Ramos (cell line): ENCODE measurements at regions not wholly inside any gene's neighbourhood (a gene's known extent, or its start where the extent isn't known, plus 50 kb on each side); places are given as distances from the start of the nearest gene placed in this dataset.
"Not testable (repeated sequence)": the region's sequence is repeated elsewhere in the genome, so short reads cannot be mapped to it uniquely, and the experiment has no call there.

Experiments
- in situ Hi-C: fragments of 300-500 bp; cut with MboI; formaldehyde crosslinking; loops from one replicate; pipeline ENCODE4 v1.14.3; 2022; ENCODE audit warnings: low sequenced_read_pairs; ENCODE audit not compliant: unreplicated experiment

GRCh38 chr1:184859381-184860105 lies 104.9 kb upstream of the EDEM3 start:
- in situ Hi-C loops = no loop called here

GRCh38 chr1:184858288-184858687 lies 103.6 kb upstream of the EDEM3 start:
- in situ Hi-C loops = no loop called here

DNA sequence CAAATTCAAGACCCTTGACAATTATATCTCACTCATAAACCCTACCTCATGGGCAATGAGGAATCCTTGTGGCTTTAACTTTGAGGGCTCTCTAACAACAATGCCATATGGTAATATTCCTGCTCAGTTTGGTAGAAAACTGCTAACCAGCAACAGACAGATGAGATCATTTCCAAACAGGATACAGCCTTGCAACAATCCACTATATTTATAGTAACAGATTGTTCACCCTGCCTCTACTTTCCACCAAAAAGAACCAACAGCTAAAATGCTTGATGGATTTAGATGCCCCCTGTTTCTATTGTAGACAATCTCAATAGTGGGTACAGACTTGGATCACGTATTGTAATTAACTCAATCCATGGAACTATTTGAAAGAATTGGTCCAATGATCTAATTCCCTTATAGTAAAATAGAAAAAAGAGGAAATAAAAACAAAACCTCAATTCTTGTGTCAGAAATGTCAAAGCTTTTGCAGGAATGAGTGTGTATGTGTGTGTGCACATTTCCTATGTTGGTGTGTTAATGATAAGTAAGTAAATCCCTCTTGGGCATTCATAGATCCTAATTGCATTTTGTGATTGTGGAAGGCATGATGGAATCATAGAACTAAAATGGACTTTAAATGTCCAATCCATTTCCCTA lies 100.0 kb upstream of the EDEM3 start:
- in situ Hi-C loops = no loop called here

- in situ Hi-C loops = no loop called here
Measured at GRCh38 chr1:184854036-184854435, 99.4 kb upstream of the EDEM3 start.

- in situ Hi-C loops = no loop called here
Measured at GRCh38 chr1:184851822-184852746, 97.4 kb upstream of the EDEM3 start.

GRCh38 chr1:184843732-184844495 lies 89.3 kb upstream of the EDEM3 start:
- in situ Hi-C loops = no loop called here

DNA sequence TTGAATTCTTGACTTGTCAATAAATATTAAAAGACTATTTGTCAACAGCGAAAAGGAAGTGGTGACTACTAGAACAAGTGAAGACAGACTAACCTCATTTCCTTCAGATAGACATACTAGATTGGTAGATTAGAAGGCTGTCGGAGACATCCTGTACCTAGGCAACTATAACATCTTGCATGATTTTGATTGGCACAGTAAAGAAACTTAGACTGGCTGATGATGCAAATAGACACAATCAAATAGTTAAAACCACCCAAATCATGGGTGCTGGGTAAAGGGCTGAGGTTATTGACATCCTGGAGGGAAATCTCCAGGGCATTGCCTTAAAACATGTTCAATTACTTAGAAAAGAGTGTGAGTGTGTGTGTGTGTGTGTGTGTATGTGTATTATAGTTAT lies 85.9 kb upstream of the EDEM3 start:
- in situ Hi-C loops = no loop called here

GRCh38 chr1:184838504-184838951 lies 83.9 kb upstream of the EDEM3 start:
- in situ Hi-C loops = no loop called here

- in situ Hi-C loops = no loop called here
Measured at GRCh38 chr1:184836934-184837895, 82.6 kb upstream of the EDEM3 start.

DNA sequence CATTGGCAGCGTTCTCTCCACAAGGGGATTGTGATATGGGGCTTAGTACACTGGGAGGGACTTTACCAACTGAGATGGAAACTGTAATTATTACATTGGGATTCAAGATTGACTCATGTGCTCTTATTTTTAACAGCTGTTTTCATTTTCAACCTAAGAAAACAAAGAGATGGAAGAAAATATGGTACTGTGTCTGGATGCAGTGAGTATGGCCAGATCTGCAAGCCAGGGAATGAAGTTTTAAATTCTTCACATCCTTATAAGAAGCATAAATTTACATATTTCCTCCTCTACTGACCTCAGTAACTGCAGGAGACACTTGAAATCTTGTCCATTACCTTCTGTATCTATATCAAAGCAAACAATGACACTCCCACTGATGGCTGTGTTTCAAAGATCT lies 81.5 kb upstream of the EDEM3 start:
- in situ Hi-C loops = no loop called here

DNA sequence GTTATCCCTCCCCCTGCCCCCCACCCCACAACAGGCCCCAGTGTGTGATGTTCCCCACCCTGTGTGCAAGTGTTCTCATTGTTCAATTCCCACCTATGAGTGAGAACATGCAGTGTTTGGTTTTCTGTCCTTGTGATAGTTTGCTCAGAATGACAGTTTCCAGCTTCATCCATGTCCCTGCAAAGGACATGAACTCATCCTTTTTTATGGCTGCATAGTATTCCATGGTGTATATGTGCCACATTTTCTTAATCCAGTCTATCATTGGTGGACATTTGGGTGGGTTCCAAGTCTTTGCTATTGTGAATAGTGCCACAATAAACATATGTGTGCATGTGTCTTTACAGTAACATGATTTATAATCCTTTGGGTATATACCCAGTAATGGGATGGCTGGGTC lies 79.3 kb upstream of the EDEM3 start:
- in situ Hi-C loops = not testable (repeated sequence)

- in situ Hi-C loops = no loop called here
Measured at GRCh38 chr1:184832517-184832916, 77.9 kb upstream of the EDEM3 start.

DNA sequence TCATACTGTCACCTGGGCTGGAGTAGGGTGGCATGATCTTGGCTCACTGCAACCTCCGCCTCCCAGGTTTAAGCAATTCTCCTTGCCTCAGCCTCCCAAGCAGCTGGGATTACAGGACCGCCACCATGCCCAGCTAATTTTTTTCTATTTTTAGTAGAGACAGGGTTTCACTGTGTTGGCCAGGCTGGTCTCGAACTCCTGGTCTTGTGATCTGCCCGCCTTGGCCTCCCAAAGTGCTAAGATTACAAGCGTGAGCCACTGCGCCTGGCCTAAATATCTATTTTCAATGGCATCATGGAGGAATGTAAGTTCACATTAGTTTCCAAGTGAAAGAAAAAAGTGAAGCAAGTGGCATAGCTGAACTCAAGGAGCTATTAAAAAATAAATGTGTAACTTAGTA lies 74.8 kb upstream of the EDEM3 start:
- in situ Hi-C loops = not testable (repeated sequence)

- in situ Hi-C loops = no loop called here
Measured at GRCh38 chr1:184828369-184828717, 73.7 kb upstream of the EDEM3 start.

DNA sequence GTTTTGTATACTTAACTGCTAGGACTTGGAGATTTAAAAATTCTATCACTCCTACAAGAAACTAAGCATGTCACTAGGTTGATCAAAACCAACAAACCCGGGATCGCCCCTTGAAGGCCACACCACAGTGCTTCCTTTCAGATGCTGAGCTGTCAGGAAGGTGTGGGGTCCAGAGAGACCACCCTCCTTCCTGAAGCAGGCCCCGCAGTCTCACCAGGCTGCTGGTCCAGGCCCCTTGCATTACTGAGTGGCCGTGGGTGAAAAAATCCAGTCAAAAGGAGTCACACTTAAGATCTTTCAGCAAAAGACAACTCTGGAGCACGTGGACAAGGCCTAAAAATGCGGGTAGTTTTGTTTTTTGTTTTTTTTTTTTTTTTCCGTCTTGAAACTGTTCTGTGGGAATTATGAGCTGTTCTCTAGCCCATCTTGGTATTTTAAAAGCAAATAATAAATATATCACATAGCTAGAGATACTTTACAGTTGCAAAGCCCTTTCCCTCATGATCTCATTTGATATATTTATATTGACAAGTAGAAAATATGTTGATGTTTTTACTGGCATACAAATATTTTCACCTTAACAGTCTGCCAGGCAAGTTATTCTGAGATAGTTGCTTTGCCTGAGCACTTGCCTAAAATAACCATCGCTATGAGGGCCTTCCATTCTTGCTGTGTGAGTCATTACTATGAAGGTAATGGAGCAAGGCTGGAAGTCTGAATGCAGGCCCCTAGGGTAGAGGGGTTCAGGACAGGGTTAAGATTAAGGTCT lies 73.1 kb upstream of the EDEM3 start:
- in situ Hi-C loops = no loop called here

DNA sequence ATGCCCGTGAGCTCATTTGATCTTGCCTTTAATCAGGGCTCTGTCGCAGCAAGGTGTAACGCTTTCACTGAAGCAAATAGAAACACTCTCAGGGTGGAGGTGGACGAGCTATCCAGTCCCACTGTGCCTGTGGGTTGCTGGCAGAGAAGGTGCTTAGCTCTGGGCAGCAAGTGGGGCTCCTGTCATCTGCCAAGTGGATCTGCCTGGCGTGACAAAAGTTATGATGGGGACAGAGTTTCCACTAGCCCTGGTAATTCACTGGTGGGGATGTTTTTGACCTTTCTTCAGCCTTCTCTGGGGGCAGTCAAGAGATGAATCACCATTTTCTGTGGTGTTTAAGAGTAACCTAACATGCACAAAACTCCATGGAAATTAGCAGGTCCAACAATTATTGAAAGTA lies 71.3 kb upstream of the EDEM3 start:
- in situ Hi-C loops = no loop called here

- in situ Hi-C loops = no loop called here
Measured at GRCh38 chr1:184825571-184825970, 70.9 kb upstream of the EDEM3 start.

DNA sequence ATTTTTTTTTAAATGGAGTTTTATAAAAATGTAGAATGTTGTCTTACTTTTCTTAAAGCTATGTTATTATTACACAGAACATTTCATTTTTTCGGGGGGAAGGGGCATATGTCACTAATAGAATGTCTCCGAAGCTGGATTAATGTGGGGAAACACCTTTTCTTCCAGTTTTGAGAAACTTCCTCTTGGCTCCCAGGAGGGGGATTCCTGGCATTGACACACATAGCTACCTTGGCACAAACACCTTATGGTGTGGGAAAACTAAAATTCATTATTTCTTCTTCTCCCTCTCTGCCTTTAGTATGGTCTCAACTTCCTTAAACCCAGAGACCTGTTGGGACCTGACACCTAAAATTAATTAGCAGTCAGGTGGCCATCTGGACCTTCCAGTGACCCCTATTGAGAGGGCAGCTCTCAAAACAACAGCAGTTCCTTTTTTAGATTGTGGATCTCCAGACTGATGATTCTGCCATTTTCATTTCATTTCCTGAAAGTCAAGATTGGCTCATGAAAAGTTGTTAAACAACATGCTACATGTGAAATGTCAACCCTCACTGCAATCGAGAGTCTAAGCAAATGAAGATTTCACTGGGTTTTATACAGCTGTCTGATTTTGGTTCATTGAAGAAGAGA lies 70.1 kb upstream of the EDEM3 start:
- in situ Hi-C loops = loop anchor here (25.0 kb wide), 1 partner anchor 862 kb away; no protein-coding TSS in a partner anchor
